ENCODE measurements at regions not wholly inside any gene's neighbourhood (a gene's known extent, or its start where the extent isn't known, plus 50 kb on each side); places are given as distances from the start of the nearest gene placed in this dataset.

- Histone ChIP-seq H3K27ac (replicated peaks) (no peak overlapping the region), H3K9me3 (replicated peaks) (peaks cover 36% of the 10 kb centered on the region), H3K27me3 (ENCODE audit: low read depth) (peaks cover 23% of the 10 kb centered on the region), H3K4me1 (no peaks in the 10 kb centered on the region), H3K4me3 (no peak overlapping the region), H3K36me3 (no peaks in the 10 kb centered on the region)
- no peak for TF ChIP-seq CTCF (IDR thresholded peaks at IDR 0.05; ENCODE audit: borderline replicate concordance)
- no peak for DNase-seq
- intact Hi-C loops (cut with micrococcal nuclease) = no loop called here
Measured at GRCh38 chr20:48007351-48007750, 222.1 kb upstream of the SULF2 start.

GRCh38 chr20:48006036-48006833 lies 221.0 kb upstream of the SULF2 start:
- Histone ChIP-seq H3K27me3 (ENCODE audit: low read depth) (peaks cover 27% of the 10 kb centered on the region), H3K4me1 (no peaks in the 10 kb centered on the region), H3K36me3 (no peaks in the 10 kb centered on the region), H3K9me3 (replicated peaks) (peaks cover 33% of the 10 kb centered on the region), H3K27ac (replicated peaks) (no peak overlapping the region), H3K4me3 (no peak overlapping the region)
- intact Hi-C loops (cut with micrococcal nuclease) = no loop called here
- no peak for TF ChIP-seq CTCF (IDR thresholded peaks at IDR 0.05; ENCODE audit: borderline replicate concordance)
- no peak for DNase-seq

- TF ChIP-seq CTCF (IDR thresholded peaks at IDR 0.05; ENCODE audit: borderline replicate concordance) = no peak
- H3K4me1 ChIP-seq = no peaks in the 10 kb centered on the region
- H3K27ac ChIP-seq (replicated peaks) = no peak overlapping the region
- intact Hi-C loops (cut with micrococcal nuclease) = no loop called here
- peaks cover 27% of the 10 kb centered on the region for H3K27me3 ChIP-seq (ENCODE audit: low read depth)
- peaks cover 31% of the 10 kb centered on the region for H3K9me3 ChIP-seq (replicated peaks)
- DNase-seq = no peak
- no peaks in the 10 kb centered on the region for H3K36me3 ChIP-seq
- H3K4me3 ChIP-seq = no peak overlapping the region
Measured at GRCh38 chr20:48003021-48003420, 217.7 kb upstream of the SULF2 start.

GRCh38 chr20:48002517-48002970 lies 217.3 kb upstream of the SULF2 start:
- Histone ChIP-seq H3K27ac (replicated peaks) (no peak overlapping the region), H3K4me1 (no peaks in the 10 kb centered on the region), H3K36me3 (no peaks in the 10 kb centered on the region), H3K9me3 (replicated peaks) (peaks cover 26% of the 10 kb centered on the region), H3K4me3 (no peak overlapping the region), H3K27me3 (ENCODE audit: low read depth) (peaks cover 27% of the 10 kb centered on the region)
- no peak for TF ChIP-seq CTCF (IDR thresholded peaks at IDR 0.05; ENCODE audit: borderline replicate concordance)
- no peak for DNase-seq
- intact Hi-C loops (cut with micrococcal nuclease) = no loop called here

- no peak for TF ChIP-seq CTCF (IDR thresholded peaks at IDR 0.05; ENCODE audit: borderline replicate concordance)
- H3K27ac ChIP-seq (replicated peaks) = no peak overlapping the region
- DNase-seq = no peak
- H3K4me3 ChIP-seq = no peak overlapping the region
- no peaks in the 10 kb centered on the region for H3K36me3 ChIP-seq
- H3K9me3 ChIP-seq (replicated peaks) = peaks cover 26% of the 10 kb centered on the region
- no peaks in the 10 kb centered on the region for H3K4me1 ChIP-seq
- H3K27me3 ChIP-seq (ENCODE audit: low read depth) = peaks cover 5% of the 10 kb centered on the region
- intact Hi-C loops (cut with micrococcal nuclease) = no loop called here
Measured at GRCh38 chr20:47999166-47999565, 213.9 kb upstream of the SULF2 start.
